Ovary (tissue), 7 donors: ENCODE measurements at regions not wholly inside any gene's neighbourhood (a gene's known extent, or its start where the extent isn't known, plus 50 kb on each side); places are given as distances from the start of the nearest gene placed in this dataset.
"Not testable (repeated sequence)": the region's sequence is repeated elsewhere in the genome, so short reads cannot be mapped to it uniquely, and the experiment has no call there.

Source experiments
- DNase-seq, 5 donors: peaks; one replicate each; pipeline ENCODE4 v3.0.0-alpha.2; 2019 to 2020
- H3K27ac ChIP-seq, 2 donors: fragments of 200-600 bp; one replicate each; pipeline versions ENCODE4 v1.5.1 to v1.8.0; 2019 to 2022
- H3K27me3 ChIP-seq: fragments of 200-600 bp; one replicate; pipeline ENCODE4 v1.8.0; 2022
- H3K36me3 ChIP-seq: fragments of 200-600 bp; sonication (generic); one replicate; pipeline ENCODE4 v1.5.1; 2019
- H3K4me1 ChIP-seq: one replicate; pipeline ENCODE4 v1.8.1; 2013; ENCODE audit warnings: mild to moderate bottlenecking, moderate library complexity; ENCODE audit not compliant: insufficient read depth
- H3K4me3 ChIP-seq: fragments of 200-600 bp; sonication (generic); one replicate; pipeline ENCODE4 v1.5.1; 2017
- H3K9me3 ChIP-seq, 2 donors: fragments of 200-600 bp in 1 of 2; sonication (generic) in 1 of 2; one replicate each; pipeline versions ENCODE4 v1.5.1 to v1.8.1; 2013 to 2019; ENCODE audit warnings: mild to moderate bottlenecking in 1 of 2, moderate library complexity in 1 of 2
- CTCF ChIP-seq, 3 donors: fragments of 450-650 bp in 2 of 3; fragments of 200-600 bp in 1 of 3; IDR thresholded peaks; one replicate each; pipeline versions ENCODE4 v1.5.1 to v1.8.0; 2016 to 2022; ENCODE audit warnings: antibody characterized with exemption in 3 of 3, mild to moderate bottlenecking in 1 of 3
- EP300 ChIP-seq: sonication (generic); formaldehyde crosslinking; IDR thresholded peaks from one replicate; pipeline ENCODE4 v1.6.1; 2017; ENCODE audit warnings: antibody characterized with exemption
- POLR2A ChIP-seq: fragments of 450-650 bp; IDR thresholded peaks from one replicate; pipeline ENCODE4 v1.6.1; 2017; ENCODE audit warnings: antibody characterized with exemption, mild to moderate bottlenecking, moderate library complexity
- WGBS, 3 donors: extraction: QIAGEN DNeasy Blood & Tissue Kit in 1 of 3; methylation state at CpG; one replicate each; pipeline versions ENCODE4 v1.1.5 to v1.1.7; 2013 to 2017; 5-methylcytosine and 5-hydroxymethylcytosine counted together
- intact Hi-C, 4 donors: fragments of 100-400 bp; cut with DNase I; formaldehyde crosslinking; loops; one replicate each; pipeline versions ENCODE4 v1.11.0 to v1.15.1; 2022 to 2023
- donor health status: DM: no; HTN: no; CAD: no; lungs with moderate emphysema.
- donor health status: DM: no; HTN: no; CAD: no.
- donor health status: Bipolar disorder and iron deficiency.
- donor health status: DM: no; HTN: no; CAD: no.
- donor health status: DM: yes; HTN: yes; CAD: no.

DNA sequence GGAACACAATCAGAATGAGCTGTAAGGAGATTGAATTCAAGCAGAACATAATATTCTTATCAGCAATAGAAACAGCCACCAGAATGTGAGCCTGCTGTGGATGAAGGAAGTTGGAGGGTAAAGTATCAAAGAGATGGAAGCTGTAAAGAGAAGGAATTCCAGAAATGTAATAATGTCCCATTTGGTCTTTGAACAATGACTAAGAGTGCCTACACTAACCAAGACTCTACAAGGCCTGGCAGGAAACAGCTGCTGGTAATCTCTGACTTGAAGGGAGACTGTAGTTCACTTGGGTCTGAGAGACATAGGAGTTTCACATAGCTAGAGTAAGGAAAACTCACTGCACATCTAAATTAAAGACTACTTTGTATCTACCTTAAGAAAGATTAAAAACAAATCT lies 1176.0 kb upstream of the ALCAM start:
- Histone ChIP-seq H3K36me3 (no peaks in the 10 kb centered on the region), H3K27me3 (no peaks in the 10 kb centered on the region), H3K4me1 (no peaks in the 10 kb centered on the region), H3K9me3 (no peaks in the 10 kb centered on the region), H3K27ac (no peak overlapping the region), H3K4me3 (no peak overlapping the region)
- TF ChIP-seq CTCF (IDR thresholded peaks at IDR 0.05) (no peak), EP300 (no peak), POLR2A (no peak)
- DNase-seq = no peak
- intact Hi-C loops = no loop called here

DNA sequence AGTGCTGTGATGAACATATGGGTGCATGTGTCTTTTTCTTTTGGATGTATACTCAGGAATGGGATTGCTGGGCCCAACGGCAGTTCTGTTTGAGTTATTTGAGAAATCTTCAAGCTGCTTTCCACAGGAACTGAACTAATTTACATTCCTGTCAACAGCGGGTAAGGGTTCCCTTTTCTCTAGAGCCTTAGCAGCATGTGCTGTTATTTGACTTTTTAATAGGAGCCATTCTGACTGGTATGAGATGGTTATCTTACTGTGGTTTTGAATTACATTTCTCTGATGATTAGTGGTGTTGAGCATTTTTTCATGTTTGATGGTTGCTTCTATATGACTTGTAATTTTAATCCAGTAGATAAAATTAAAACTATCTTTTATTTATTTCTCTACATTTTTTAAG lies 1168.6 kb upstream of the ALCAM start:
- no peak for TF ChIP-seq POLR2A
- TF ChIP-seq CTCF (IDR thresholded peaks at IDR 0.05) = no peak
- TF ChIP-seq EP300 = no peak
- 48 to 58% (median 55%) methylated on average over 2 of the region's 2 CpGs for WGBS, 3 donors
- Histone ChIP-seq H3K4me1 (no peaks in the 10 kb centered on the region), H3K27ac (no peak overlapping the region), H3K27me3 (no peaks in the 10 kb centered on the region), H3K9me3 (no peaks in the 10 kb centered on the region), H3K36me3 (no peaks in the 10 kb centered on the region), H3K4me3 (no peak overlapping the region)
- intact Hi-C loops = no loop called here
- DNase-seq = no peak

GRCh38 chr3:104206925-104207324 lies 1159.8 kb upstream of the ALCAM start:
- intact Hi-C loops = no loop called here
- Histone ChIP-seq H3K27ac (no peak overlapping the region), H3K4me1 (no peaks in the 10 kb centered on the region), H3K9me3 (no peaks in the 10 kb centered on the region), H3K27me3 (no peaks in the 10 kb centered on the region), H3K36me3 (no peaks in the 10 kb centered on the region), H3K4me3 (no peak overlapping the region)
- WGBS, 3 donors = 75 to 84% (median 77%) methylated on average over 2 of the region's 2 CpGs
- DNase-seq = no peak
- TF ChIP-seq CTCF (IDR thresholded peaks at IDR 0.05) (no peak), POLR2A (no peak), EP300 (no peak)

- no peaks in the 10 kb centered on the region for H3K27me3 ChIP-seq
- no peak overlapping the region for H3K27ac ChIP-seq
- DNase-seq = no peak
- TF ChIP-seq CTCF (IDR thresholded peaks at IDR 0.05) = no peak
- TF ChIP-seq POLR2A = no peak
- no peak for TF ChIP-seq EP300
- intact Hi-C loops = no loop called here
- no peak overlapping the region for H3K4me3 ChIP-seq
- H3K4me1 ChIP-seq = no peaks in the 10 kb centered on the region
- WGBS, 3 donors = 30 to 41% (median 39%) methylated on average over 1 of the region's 1 CpG
- H3K9me3 ChIP-seq = no peaks in the 10 kb centered on the region
- H3K36me3 ChIP-seq = no peaks in the 10 kb centered on the region
Measured at GRCh38 chr3:104214277-104214676, 1152.4 kb upstream of the ALCAM start.

DNA sequence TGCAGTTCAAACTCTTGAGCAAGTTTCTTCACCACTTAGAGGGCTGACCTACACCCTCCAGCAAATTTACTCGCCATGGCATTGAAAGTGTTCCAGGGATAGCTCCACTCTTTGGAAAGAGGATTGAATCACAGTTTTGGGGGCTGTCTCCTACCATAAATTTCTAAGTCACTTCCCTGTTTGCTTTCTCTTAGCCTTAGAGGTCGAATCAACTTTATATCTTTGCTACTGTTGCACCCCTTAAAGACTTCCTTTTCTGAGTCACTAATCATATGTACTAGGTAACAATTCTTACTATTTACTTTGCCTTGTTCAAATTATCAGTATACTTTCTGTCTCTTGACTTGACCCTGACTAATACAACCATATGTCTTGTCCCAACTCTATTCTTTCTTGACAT lies 1151.8 kb upstream of the ALCAM start:
- TF ChIP-seq EP300 (no peak), CTCF (IDR thresholded peaks at IDR 0.05) (no peak), POLR2A (no peak)
- no peaks in the 10 kb centered on the region for H3K9me3 ChIP-seq
- no peak overlapping the region for H3K27ac ChIP-seq
- H3K36me3 ChIP-seq = no peaks in the 10 kb centered on the region
- 56 to 83% (median 57%) methylated on average over 2 of the region's 2 CpGs for WGBS, 3 donors
- intact Hi-C loops = no loop called here
- no peak for DNase-seq
- H3K4me3 ChIP-seq = no peak overlapping the region
- no peaks in the 10 kb centered on the region for H3K27me3 ChIP-seq
- H3K4me1 ChIP-seq = no peaks in the 10 kb centered on the region

- intact Hi-C loops = not testable (repeated sequence)
Measured at GRCh38 chr3:104219046-104219445, 1147.7 kb upstream of the ALCAM start.

More at GRCh38 chr3:104219046-104219445, 1147.7 kb upstream of the ALCAM start:
- H3K9me3 ChIP-seq, H3K36me3 ChIP-seq, DNase-seq, H3K27ac ChIP-seq, H3K27me3 ChIP-seq, H3K4me3 ChIP-seq, H3K4me1 ChIP-seq: not testable (repeated sequence)
- WGBS, 3 donors = 93 to 97% (median 96%) methylated on average over 2 of the region's 2 CpGs
